ENCODE measurements at regions not wholly inside any gene's neighbourhood (a gene's known extent, or its start where the extent isn't known, plus 50 kb on each side); places are given as distances from the start of the nearest gene placed in this dataset.

DNA sequence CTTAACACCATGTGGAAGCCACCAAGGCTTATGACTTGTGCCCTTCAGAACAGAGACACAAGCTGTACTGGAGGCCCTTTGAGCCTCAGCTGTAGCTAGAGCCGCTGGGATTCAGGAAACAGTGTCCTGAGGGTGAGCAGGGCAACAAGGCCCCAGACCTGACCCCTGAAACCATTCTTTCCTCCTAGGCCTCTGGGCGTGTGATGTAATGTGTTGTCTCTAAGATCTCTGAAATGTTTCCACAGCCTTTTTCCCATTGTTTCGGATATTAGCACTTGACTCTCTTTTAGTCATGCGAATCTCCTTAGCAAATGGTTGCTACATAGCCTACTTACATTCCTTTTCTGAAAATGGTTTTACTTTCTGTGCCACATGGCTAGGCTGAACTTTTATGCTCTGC is 114.9 kb downstream of the CD8B2 start:
- no peaks in the 10 kb centered on the region for H3K36me3 ChIP-seq (ENCODE audit: insufficient read depth)
- no peaks in the 10 kb centered on the region for H4K20me1 ChIP-seq (ENCODE audit: insufficient read depth)
- no peaks in the 10 kb centered on the region for H3K27me3 ChIP-seq (ENCODE audit: insufficient read depth, low read depth)
- TF ChIP-seq, protein P1, sequence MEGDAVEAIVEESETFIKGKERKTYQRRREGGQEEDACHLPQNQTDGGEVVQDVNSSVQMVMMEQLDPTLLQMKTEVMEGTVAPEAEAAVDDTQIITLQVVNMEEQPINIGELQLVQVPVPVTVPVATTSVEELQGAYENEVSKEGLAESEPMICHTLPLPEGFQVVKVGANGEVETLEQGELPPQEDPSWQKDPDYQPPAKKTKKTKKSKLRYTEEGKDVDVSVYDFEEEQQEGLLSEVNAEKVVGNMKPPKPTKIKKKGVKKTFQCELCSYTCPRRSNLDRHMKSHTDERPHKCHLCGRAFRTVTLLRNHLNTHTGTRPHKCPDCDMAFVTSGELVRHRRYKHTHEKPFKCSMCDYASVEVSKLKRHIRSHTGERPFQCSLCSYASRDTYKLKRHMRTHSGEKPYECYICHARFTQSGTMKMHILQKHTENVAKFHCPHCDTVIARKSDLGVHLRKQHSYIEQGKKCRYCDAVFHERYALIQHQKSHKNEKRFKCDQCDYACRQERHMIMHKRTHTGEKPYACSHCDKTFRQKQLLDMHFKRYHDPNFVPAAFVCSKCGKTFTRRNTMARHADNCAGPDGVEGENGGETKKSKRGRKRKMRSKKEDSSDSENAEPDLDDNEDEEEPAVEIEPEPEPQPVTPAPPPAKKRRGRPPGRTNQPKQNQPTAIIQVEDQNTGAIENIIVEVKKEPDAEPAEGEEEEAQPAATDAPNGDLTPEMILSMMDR (conservative IDR thresholded peaks at IDR 0.05; ENCODE audit: low read depth, low read length), result no peak
- H3K4me2 ChIP-seq, result no peak overlapping the region
- H3K4me1 ChIP-seq (ENCODE audit: low read depth, poor library complexity, severe bottlenecking), result no peaks in the 10 kb centered on the region
- H3K9ac ChIP-seq, result no peak overlapping the region
- H3K79me2 ChIP-seq (ENCODE audit: insufficient read depth, low read depth), result no peaks in the 10 kb centered on the region
- no peak overlapping the region for H3K27ac ChIP-seq
- H2AFZ ChIP-seq (ENCODE audit: low read depth), result no peak overlapping the region
- no peak overlapping the region for H3K4me3 ChIP-seq (IDR thresholded peaks at IDR 0.05; ENCODE audit: insufficient read depth, low read depth, low read length)

DNA sequence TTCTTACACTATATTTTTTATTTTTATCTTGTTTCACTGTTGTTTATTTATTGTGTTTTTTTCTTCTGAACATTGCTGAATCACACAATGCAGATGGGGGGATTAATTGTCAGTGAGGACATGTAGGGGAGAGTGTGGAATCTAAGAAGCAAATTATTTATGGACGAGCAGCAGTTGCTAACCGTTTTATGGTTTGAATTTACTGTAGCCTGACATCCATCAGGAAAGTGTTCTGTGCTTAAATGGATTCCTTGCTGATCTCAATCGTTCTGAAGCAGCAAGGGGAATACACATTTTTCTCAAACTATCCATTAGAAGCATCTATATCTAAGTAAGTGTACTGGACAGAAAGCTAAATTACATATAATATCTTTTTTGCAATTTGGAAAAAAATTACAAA is 119.5 kb downstream of the CD8B2 start:
- Histone ChIP-seq H3K27me3 (ENCODE audit: insufficient read depth, low read depth) (no peaks in the 10 kb centered on the region), H2AFZ (ENCODE audit: low read depth) (no peak overlapping the region), H3K4me2 (no peak overlapping the region), H3K4me1 (ENCODE audit: low read depth, poor library complexity, severe bottlenecking) (no peaks in the 10 kb centered on the region), H3K9ac (no peak overlapping the region), H3K79me2 (ENCODE audit: insufficient read depth, low read depth) (no peaks in the 10 kb centered on the region), H4K20me1 (ENCODE audit: insufficient read depth) (no peaks in the 10 kb centered on the region), H3K36me3 (ENCODE audit: insufficient read depth) (no peaks in the 10 kb centered on the region), H3K27ac (no peak overlapping the region), H3K4me3 (IDR thresholded peaks at IDR 0.05; ENCODE audit: insufficient read depth, low read depth, low read length) (no peak overlapping the region)
- TF ChIP-seq, protein P1 (conservative IDR thresholded peaks at IDR 0.05; ENCODE audit: low read depth, low read length), result no peak

DNA sequence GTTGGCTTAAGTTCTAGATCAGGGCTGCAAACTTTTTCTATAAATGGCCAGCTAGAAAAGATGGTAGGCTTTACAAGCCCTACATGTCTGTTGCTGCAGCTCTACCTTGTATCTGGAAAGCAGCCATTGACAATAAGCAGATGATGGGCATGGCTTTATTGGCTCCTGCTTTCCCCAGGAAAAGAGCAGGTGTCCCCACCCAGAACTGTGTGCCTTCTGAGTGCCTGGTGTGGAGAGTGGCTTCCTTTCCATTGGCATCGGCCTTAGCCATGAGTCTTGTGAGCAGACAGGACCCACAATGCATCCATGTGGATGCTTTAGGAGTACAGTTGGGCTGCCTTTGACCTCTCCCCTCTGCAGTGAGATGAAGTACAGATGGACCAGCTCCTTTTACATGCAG is 120.2 kb downstream of the CD8B2 start:
- H3K27ac ChIP-seq, result no peak overlapping the region
- TF ChIP-seq, protein P1 (conservative IDR thresholded peaks at IDR 0.05; ENCODE audit: low read depth, low read length), result no peak
- no peak overlapping the region for H2AFZ ChIP-seq (ENCODE audit: low read depth)

DNA sequence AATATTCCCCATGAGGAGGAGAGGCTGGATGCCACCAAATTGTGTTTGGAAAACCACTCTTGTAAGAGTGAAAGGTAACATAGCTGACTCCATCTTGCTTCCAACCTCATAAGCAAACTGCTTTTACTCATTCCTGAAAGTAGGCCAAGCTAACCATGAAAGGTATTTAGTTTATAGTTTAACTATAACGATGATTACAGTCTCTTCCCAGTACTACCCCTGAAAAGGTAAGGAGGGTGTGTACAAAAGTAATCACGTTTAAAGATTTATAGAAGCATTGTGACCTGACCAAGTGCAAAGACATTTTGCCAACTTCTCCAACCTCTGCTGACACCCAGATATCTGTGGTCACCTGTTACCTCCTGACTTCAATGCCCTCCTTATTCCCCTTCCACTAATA is 122.6 kb downstream of the CD8B2 start:
- Histone ChIP-seq H3K4me1 (ENCODE audit: low read depth, poor library complexity, severe bottlenecking) (no peaks in the 10 kb centered on the region), H3K4me3 (IDR thresholded peaks at IDR 0.05; ENCODE audit: insufficient read depth, low read depth, low read length) (no peak overlapping the region), H3K27ac (no peak overlapping the region), H3K79me2 (ENCODE audit: insufficient read depth, low read depth) (no peaks in the 10 kb centered on the region), H3K4me2 (no peak overlapping the region), H2AFZ (ENCODE audit: low read depth) (no peak overlapping the region), H3K27me3 (ENCODE audit: insufficient read depth, low read depth) (no peaks in the 10 kb centered on the region), H4K20me1 (ENCODE audit: insufficient read depth) (no peaks in the 10 kb centered on the region), H3K9ac (no peak overlapping the region), H3K36me3 (ENCODE audit: insufficient read depth) (no peaks in the 10 kb centered on the region)
- TF ChIP-seq, protein P1 (conservative IDR thresholded peaks at IDR 0.05; ENCODE audit: low read depth, low read length), result no peak

More for the DNA sequence above, 120.2 kb downstream of the CD8B2 start:
- H3K79me2 ChIP-seq (ENCODE audit: insufficient read depth, low read depth), result no peaks in the 10 kb centered on the region
- no peak overlapping the region for H3K4me3 ChIP-seq (IDR thresholded peaks at IDR 0.05; ENCODE audit: insufficient read depth, low read depth, low read length)
- no peak overlapping the region for H3K4me2 ChIP-seq
- no peaks in the 10 kb centered on the region for H3K27me3 ChIP-seq (ENCODE audit: insufficient read depth, low read depth)
- H3K36me3 ChIP-seq (ENCODE audit: insufficient read depth), result no peaks in the 10 kb centered on the region
- H3K4me1 ChIP-seq (ENCODE audit: low read depth, poor library complexity, severe bottlenecking), result no peaks in the 10 kb centered on the region
- no peaks in the 10 kb centered on the region for H4K20me1 ChIP-seq (ENCODE audit: insufficient read depth)
- H3K9ac ChIP-seq, result no peak overlapping the region

Measured in KMS-11 (cell line).